ENCODE measurements at regions not wholly inside any gene's neighbourhood (a gene's known extent, or its start where the extent isn't known, plus 50 kb on each side); places are given as distances from the start of the nearest gene placed in this dataset.

DNA sequence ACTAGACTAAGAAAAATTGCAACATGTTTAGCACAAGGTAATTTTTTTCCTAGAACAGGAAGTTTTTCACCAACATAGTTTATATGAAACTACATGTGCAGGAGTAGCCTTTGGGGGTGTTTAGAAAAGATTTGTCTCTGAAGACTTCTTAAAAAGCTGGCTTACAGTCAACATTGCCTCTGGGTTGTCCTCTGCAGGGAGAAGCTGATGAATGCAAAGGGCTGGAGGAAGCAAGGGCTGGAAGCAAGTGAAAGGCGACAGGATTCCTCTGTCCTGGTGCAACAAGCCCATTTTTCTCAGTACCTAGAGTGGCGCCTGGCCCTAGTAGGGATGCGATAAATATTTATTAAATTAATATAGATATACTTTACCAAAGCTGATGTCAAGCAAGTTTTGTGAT, 180.3 kb upstream of the LCORL start:
- H3K79me1 ChIP-seq (ENCODE audit: insufficient read depth, low read depth, low read length, poor library complexity, severe bottlenecking) = no peaks in the 10 kb centered on the region
- no peaks in the 10 kb centered on the region for H3K4me1 ChIP-seq (ENCODE audit: insufficient read depth, low read length)
- H3K4ac ChIP-seq (ENCODE audit: low read depth, low read length) = no peak overlapping the region
- H3K27ac ChIP-seq (ENCODE audit: insufficient read length, low read depth, low read length) = no peak overlapping the region
- H3K56ac ChIP-seq (ENCODE audit: insufficient read length, low read depth, low read length) = no peak overlapping the region
- no peak overlapping the region for H2BK120ac ChIP-seq (ENCODE audit: low read depth, low read length, poor library complexity, severe bottlenecking)
- no peaks in the 10 kb centered on the region for H3K79me2 ChIP-seq (ENCODE audit: insufficient read depth, low read length)
- Mint-ChIP-seq H3K27me3 (ENCODE audit: low read depth) (no peaks in the 10 kb centered on the region), H3K4me3 (no peak overlapping the region), H3K9me3 (no peaks in the 10 kb centered on the region), H3K36me3 (ENCODE audit: insufficient read depth in 1 of 3, low read depth in 3 of 3) (no peaks in the 10 kb centered on the region), H3K27ac (no peak overlapping the region), H3K4me1 (peaks cover 3 to 7% of the 10 kb centered on the region in 2 experiments; a peak in 3 of 4 replicates)
- H2BK15ac ChIP-seq (ENCODE audit: low read depth, low read length) = no peak overlapping the region
- no peak overlapping the region for H3K14ac ChIP-seq (ENCODE audit: insufficient read depth, low read length)
- no peak overlapping the region for H3K23ac ChIP-seq (ENCODE audit: insufficient read length, low read depth, low read length)
- TF ChIP-seq, protein P1, sequence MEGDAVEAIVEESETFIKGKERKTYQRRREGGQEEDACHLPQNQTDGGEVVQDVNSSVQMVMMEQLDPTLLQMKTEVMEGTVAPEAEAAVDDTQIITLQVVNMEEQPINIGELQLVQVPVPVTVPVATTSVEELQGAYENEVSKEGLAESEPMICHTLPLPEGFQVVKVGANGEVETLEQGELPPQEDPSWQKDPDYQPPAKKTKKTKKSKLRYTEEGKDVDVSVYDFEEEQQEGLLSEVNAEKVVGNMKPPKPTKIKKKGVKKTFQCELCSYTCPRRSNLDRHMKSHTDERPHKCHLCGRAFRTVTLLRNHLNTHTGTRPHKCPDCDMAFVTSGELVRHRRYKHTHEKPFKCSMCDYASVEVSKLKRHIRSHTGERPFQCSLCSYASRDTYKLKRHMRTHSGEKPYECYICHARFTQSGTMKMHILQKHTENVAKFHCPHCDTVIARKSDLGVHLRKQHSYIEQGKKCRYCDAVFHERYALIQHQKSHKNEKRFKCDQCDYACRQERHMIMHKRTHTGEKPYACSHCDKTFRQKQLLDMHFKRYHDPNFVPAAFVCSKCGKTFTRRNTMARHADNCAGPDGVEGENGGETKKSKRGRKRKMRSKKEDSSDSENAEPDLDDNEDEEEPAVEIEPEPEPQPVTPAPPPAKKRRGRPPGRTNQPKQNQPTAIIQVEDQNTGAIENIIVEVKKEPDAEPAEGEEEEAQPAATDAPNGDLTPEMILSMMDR (conservative IDR thresholded peaks at IDR 0.05) = no peak
- H4K5ac ChIP-seq (ENCODE audit: insufficient read length, low read depth, low read length) = no peak overlapping the region
- H3K23me2 ChIP-seq (ENCODE audit: insufficient read length, low read depth, low read length, poor library complexity, severe bottlenecking) = no peaks in the 10 kb centered on the region
- no peaks in the 10 kb centered on the region for H3K9me3 ChIP-seq (ENCODE audit: control insufficient read depth, low read depth, low read length)
- no peak overlapping the region for H3K4me2 ChIP-seq (ENCODE audit: insufficient read depth, insufficient read length, low read length)
- no peak overlapping the region for H2AK5ac ChIP-seq (ENCODE audit: insufficient read length, low read length)
- no CpG with 5 or more reads among the region's 3 CpGs for WGBS (ENCODE audit: extremely low coverage, insufficient read length, low lambda C conversion rate)
- H3K27me3 ChIP-seq (ENCODE audit: insufficient read depth, low read length) = no peaks in the 10 kb centered on the region
- no peaks in the 10 kb centered on the region for H4K20me1 ChIP-seq (ENCODE audit: control insufficient read depth, insufficient read depth, insufficient read length)
- H3K18ac ChIP-seq (ENCODE audit: insufficient read length, low read depth, low read length) = no peak overlapping the region
- H2BK12ac ChIP-seq (ENCODE audit: insufficient read length, low read depth, low read length) = no peak overlapping the region
- H4K91ac ChIP-seq (ENCODE audit: insufficient read length, low read depth, low read length) = no peak overlapping the region
- no peak overlapping the region for H3K9ac ChIP-seq (ENCODE audit: extremely low read depth, insufficient read length, low read length)
- no peak overlapping the region for H3T11ph ChIP-seq (ENCODE audit: low read length)
- H4K8ac ChIP-seq (replicated peaks; ENCODE audit: insufficient read length, low read depth, low read length) = no peak overlapping the region
- H2BK5ac ChIP-seq (ENCODE audit: insufficient read length, low read length) = no peak overlapping the region
- DNase-seq = no peak
- H2BK20ac ChIP-seq (ENCODE audit: low read depth, low read length, poor library complexity, severe bottlenecking) = no peak overlapping the region
- no peak overlapping the region for H2AFZ ChIP-seq (ENCODE audit: low read length)
